K562 (cell line): ENCODE measurements at regions not wholly inside any gene's neighbourhood (a gene's known extent, or its start where the extent isn't known, plus 50 kb on each side); places are given as distances from the start of the nearest gene placed in this dataset.

Experiments
- ATAC-seq: fragments of 200-7000 bp; cut with Tn5 transposase; 3 replicates; pipeline ENCODE4 v1.9.1; 2020; ENCODE audit warnings: moderate library complexity
- BruUV-seq: library from RNA; stranded (reverse); fragments of 400-500 nt; replicated peaks from 2 replicates; lab custom pipeline; 2021; lab: Mats Ljungman, UMichigan
- CTCF ChIA-PET: fragments of 300-600 bp; formaldehyde crosslinking; extraction: SDS; loops from one replicate; lab custom pipeline; 2021; ENCODE audit warnings: low intra/inter-chr PET ratio; lab: Yijun Ruan, JAX
- POLR2A ChIA-PET: fragments of 300-600, 350-650 bp; sonication (Branson Sonifier 250); formaldehyde crosslinking; extraction: SDS; loops from one replicate; lab custom pipeline; 2021; ENCODE audit warnings: antibody characterized with exemption, inconsistent platforms; lab: Yijun Ruan, JAX
- DNase-seq, 4 experiments: peaks; one replicate each; pipeline versions ENCODE4 v3.0.0 to v3.0.0-alpha.2; 2011 to 2018; ENCODE audit warnings: low spot score in 3 of 4, mixed read lengths in 3 of 4; ENCODE audit errors: extremely low read depth in 1 of 4
- FAIRE-seq: peaks from 2 replicates; lab custom pipeline; 2011; peaks lifted over from hg19 to GRCh38; lab: Jason Lieb, UNC
- H2AFZ ChIP-seq: 2 replicates; pipeline ENCODE4 v1.6.0; 2011; ENCODE audit warnings: low read depth, low read length, control low read depth, inconsistent platforms
- H3K27ac ChIP-seq: fragments of 200-600 bp; 3 replicates; pipeline ENCODE4 v1.8.0; 2011; ENCODE audit warnings: low read depth, mild to moderate bottlenecking, control low read depth, inconsistent platforms, low read length, moderate library complexity, mixed read lengths; ENCODE audit errors: extremely low read depth
- H3K27me3 ChIP-seq, 2 experiments: fragments of 300-600 bp in 1 of 2; 2 replicates in 1 of 2; 3 replicates in 1 of 2; pipeline versions ENCODE4 v1.6.0 to v1.8.0; 2011; ENCODE audit warnings: inconsistent platforms in 2 of 2, low read length in 2 of 2, mild to moderate bottlenecking in 1 of 2, mixed read lengths in 1 of 2, moderate library complexity in 1 of 2; ENCODE audit not compliant: control insufficient read depth in 2 of 2, insufficient read depth in 2 of 2
- H3K36me3 ChIP-seq: fragments of 300-600 bp; 3 replicates; pipeline ENCODE4 v1.8.0; 2011; ENCODE audit warnings: mild to moderate bottlenecking, low read length, inconsistent platforms; ENCODE audit not compliant: control insufficient read depth, insufficient read depth
- H3K4me1 ChIP-seq, 2 experiments: fragments of 200-600 bp in 1 of 2; replicated peaks in 1 of 2; 2 replicates in 1 of 2; 3 replicates in 1 of 2; pipeline versions ENCODE4 v1.5.1 to v1.8.0; 2011; ENCODE audit warnings: inconsistent platforms in 2 of 2, low read length in 2 of 2, mild to moderate bottlenecking in 1 of 2, mixed read lengths in 1 of 2, moderate library complexity in 1 of 2; ENCODE audit not compliant: control insufficient read depth in 2 of 2, insufficient read depth in 2 of 2
- H3K4me2 ChIP-seq: 2 replicates; pipeline ENCODE4 v1.6.1; 2011; ENCODE audit warnings: low read length, control low read depth, inconsistent platforms, mixed read lengths; ENCODE audit not compliant: insufficient read depth
- H3K4me3 ChIP-seq: fragments of 200-600 bp; sonication (generic), shearing (Covaris generic); 2 replicates; pipeline ENCODE4 v1.5.1; 2016; ENCODE audit warnings: control low read depth, inconsistent platforms
- H3K79me2 ChIP-seq: fragments of 200-600 bp; 3 replicates; pipeline ENCODE4 v1.8.0; 2011; ENCODE audit warnings: low read length, inconsistent platforms; ENCODE audit not compliant: control insufficient read depth, insufficient read depth
- H3K9ac ChIP-seq, 2 experiments: 2 replicates each; pipeline versions ENCODE4 v1.6.0 to v1.6.1; 2011; ENCODE audit warnings: low read depth in 2 of 2, low read length in 2 of 2, control low read depth in 1 of 2, inconsistent platforms in 1 of 2, mild to moderate bottlenecking in 1 of 2, mixed read lengths in 1 of 2; ENCODE audit not compliant: insufficient read depth in 1 of 2
- H3K9me1 ChIP-seq: one replicate; pipeline ENCODE4 v1.6.0; 2011; ENCODE audit warnings: inconsistent platforms, mild to moderate bottlenecking, low read length, moderate library complexity; ENCODE audit not compliant: control insufficient read depth, insufficient read depth
- H3K9me3 ChIP-seq: replicated peaks from 2 replicates; pipeline ENCODE4 v1.5.1; 2011; ENCODE audit warnings: low read depth, low read length, inconsistent platforms; ENCODE audit not compliant: control insufficient read depth, insufficient read depth
- H4K20me1 ChIP-seq: replicated peaks from 2 replicates; pipeline ENCODE4 v1.6.1; 2011; ENCODE audit warnings: low read length, inconsistent platforms, mixed read lengths; ENCODE audit not compliant: control insufficient read depth, insufficient read depth
- CBX5 ChIP-seq: IDR thresholded peaks from 2 replicates; pipeline ENCODE4 v1.6.1; 2014; ENCODE audit warnings: low read depth, borderline replicate concordance
- ERF ChIP-seq: fragments of 450-650 bp; formaldehyde crosslinking; IDR thresholded peaks from 2 replicates; pipeline ENCODE4 v1.4.0; 2020; ENCODE audit warnings: mild to moderate bottlenecking, mixed read lengths
- NFYB ChIP-seq: IDR thresholded peaks from 2 replicates; pipeline ENCODE4 v1.6.1; 2011; ENCODE audit warnings: mild to moderate bottlenecking, moderate library complexity; ENCODE audit not compliant: insufficient read length; ENCODE audit errors: extremely low read depth
- U2AF1 ChIP-seq: fragments of 200-400 bp; formaldehyde crosslinking; optimal IDR thresholded peaks from 2 replicates; pipeline ENCODE3; 2017; ENCODE audit warnings: mild to moderate bottlenecking, low read depth, low read length, moderate library complexity
- ZNF75A ChIP-seq: fragments of 450-650 bp; formaldehyde crosslinking; IDR thresholded peaks from 2 replicates; pipeline ENCODE4 v1.4.0; 2020; ENCODE audit warnings: mild to moderate bottlenecking
- WGBS: fragments of 100-300 bp; shearing (Covaris generic); methylation state at CpG from one replicate; pipeline ENCODE4 v1.1.6; 2016; ENCODE audit warnings: low coverage, mixed read lengths; ENCODE audit not compliant: insufficient coverage; ENCODE audit errors: missing lambda C conversion rate; 5-methylcytosine and 5-hydroxymethylcytosine counted together
- in situ Hi-C: fragments of 300-500 bp; cut with MboI; formaldehyde crosslinking; loops from 4 replicates; pipeline ENCODE4 v1.15.0; 2018; ENCODE audit warnings: inconsistent platforms, mixed read lengths
- intact Hi-C: fragments of 100-400 bp; cut with micrococcal nuclease; formaldehyde crosslinking; loops from 2 replicates; pipeline ENCODE4 v1.14.2; 2022
- TF ChIP-seq, protein P1 (sequence below): fragments of 250-450 bp; sonication (Bioruptor Pico); IDR thresholded peaks from 2 replicates; pipeline ENCODE4 v1.8.0; 2021; ENCODE audit warnings: borderline replicate concordance, mild to moderate bottlenecking, moderate library complexity; ENCODE audit not compliant: poor library complexity, severe bottlenecking
- TF ChIP-seq, protein P2 (sequence below): sonication (generic); formaldehyde crosslinking; IDR thresholded peaks from 2 replicates; pipeline ENCODE4 v1.8.0; 2023; ENCODE audit warnings: missing genetic modification reagents, mild to moderate bottlenecking, borderline replicate concordance
- TF ChIP-seq, protein P3 (sequence below): sonication (generic); formaldehyde crosslinking; IDR thresholded peaks from 2 replicates; pipeline ENCODE4 v1.8.0; 2022; ENCODE audit warnings: missing genetic modification reagents, mild to moderate bottlenecking, borderline replicate concordance
- TF ChIP-seq, protein P4 (sequence below): sonication (generic); formaldehyde crosslinking; IDR thresholded peaks from 2 replicates; pipeline ENCODE4 v1.8.1; 2022; ENCODE audit warnings: missing genetic modification reagents

DNA sequence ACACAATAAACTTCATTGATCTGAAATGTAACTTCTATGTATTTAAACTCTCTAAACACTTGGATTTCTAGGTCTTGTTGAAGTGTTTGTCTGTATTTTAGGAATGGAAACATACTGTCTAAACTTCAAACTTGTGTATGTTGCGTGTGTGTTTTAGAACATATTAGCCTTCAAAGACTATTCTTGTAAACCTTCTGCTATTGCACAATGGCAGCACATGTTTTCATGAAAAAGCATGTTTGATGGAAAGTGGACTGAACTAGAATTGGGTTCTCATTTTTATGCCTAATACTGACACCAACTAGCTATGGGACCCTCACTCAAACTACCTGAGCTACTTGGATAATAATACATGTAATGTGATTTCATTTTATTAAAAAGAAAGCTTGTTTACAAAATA is 592.6 kb downstream of the IPMK start:
- no peak overlapping the region for H3K4me3 ChIP-seq
- no peaks in the 10 kb centered on the region for H3K79me2 ChIP-seq
- no peaks in the 10 kb centered on the region for H3K9me3 ChIP-seq
- no TSS peak for BruUV-seq
- FAIRE-seq (peak; percentile 44), DNase-seq (no peak), ATAC-seq (no peak)
- no peak overlapping the region for H3K4me2 ChIP-seq
- H4K20me1 ChIP-seq, result no peaks in the 10 kb centered on the region
- no peak overlapping the region for H3K9ac ChIP-seq
- no peak overlapping the region for H2AFZ ChIP-seq
- CTCF ChIA-PET, result no interaction called here
- no peaks in the 10 kb centered on the region for H3K4me1 ChIP-seq
- H3K27me3 ChIP-seq, result no peaks in the 10 kb centered on the region
- POLR2A ChIA-PET, result no interaction called here
- no peaks in the 10 kb centered on the region for H3K36me3 ChIP-seq
- no peaks in the 10 kb centered on the region for H3K9me1 ChIP-seq
- in situ Hi-C loops (no loop called here), intact Hi-C loops (no loop called here)
- TF ChIP-seq, protein P1, sequence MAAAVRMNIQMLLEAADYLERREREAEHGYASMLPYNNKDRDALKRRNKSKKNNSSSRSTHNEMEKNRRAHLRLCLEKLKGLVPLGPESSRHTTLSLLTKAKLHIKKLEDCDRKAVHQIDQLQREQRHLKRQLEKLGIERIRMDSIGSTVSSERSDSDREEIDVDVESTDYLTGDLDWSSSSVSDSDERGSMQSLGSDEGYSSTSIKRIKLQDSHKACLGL (CRISPR knock-in tag), result no peak
- TF ChIP-seq, protein P2, sequence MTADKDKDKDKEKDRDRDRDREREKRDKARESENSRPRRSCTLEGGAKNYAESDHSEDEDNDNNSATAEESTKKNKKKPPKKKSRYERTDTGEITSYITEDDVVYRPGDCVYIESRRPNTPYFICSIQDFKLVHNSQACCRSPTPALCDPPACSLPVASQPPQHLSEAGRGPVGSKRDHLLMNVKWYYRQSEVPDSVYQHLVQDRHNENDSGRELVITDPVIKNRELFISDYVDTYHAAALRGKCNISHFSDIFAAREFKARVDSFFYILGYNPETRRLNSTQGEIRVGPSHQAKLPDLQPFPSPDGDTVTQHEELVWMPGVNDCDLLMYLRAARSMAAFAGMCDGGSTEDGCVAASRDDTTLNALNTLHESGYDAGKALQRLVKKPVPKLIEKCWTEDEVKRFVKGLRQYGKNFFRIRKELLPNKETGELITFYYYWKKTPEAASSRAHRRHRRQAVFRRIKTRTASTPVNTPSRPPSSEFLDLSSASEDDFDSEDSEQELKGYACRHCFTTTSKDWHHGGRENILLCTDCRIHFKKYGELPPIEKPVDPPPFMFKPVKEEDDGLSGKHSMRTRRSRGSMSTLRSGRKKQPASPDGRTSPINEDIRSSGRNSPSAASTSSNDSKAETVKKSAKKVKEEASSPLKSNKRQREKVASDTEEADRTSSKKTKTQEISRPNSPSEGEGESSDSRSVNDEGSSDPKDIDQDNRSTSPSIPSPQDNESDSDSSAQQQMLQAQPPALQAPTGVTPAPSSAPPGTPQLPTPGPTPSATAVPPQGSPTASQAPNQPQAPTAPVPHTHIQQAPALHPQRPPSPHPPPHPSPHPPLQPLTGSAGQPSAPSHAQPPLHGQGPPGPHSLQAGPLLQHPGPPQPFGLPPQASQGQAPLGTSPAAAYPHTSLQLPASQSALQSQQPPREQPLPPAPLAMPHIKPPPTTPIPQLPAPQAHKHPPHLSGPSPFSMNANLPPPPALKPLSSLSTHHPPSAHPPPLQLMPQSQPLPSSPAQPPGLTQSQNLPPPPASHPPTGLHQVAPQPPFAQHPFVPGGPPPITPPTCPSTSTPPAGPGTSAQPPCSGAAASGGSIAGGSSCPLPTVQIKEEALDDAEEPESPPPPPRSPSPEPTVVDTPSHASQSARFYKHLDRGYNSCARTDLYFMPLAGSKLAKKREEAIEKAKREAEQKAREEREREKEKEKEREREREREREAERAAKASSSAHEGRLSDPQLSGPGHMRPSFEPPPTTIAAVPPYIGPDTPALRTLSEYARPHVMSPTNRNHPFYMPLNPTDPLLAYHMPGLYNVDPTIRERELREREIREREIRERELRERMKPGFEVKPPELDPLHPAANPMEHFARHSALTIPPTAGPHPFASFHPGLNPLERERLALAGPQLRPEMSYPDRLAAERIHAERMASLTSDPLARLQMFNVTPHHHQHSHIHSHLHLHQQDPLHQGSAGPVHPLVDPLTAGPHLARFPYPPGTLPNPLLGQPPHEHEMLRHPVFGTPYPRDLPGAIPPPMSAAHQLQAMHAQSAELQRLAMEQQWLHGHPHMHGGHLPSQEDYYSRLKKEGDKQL (CRISPR knock-in tag), result no peak
- no peak for TF ChIP-seq U2AF1
- TF ChIP-seq, protein P3, sequence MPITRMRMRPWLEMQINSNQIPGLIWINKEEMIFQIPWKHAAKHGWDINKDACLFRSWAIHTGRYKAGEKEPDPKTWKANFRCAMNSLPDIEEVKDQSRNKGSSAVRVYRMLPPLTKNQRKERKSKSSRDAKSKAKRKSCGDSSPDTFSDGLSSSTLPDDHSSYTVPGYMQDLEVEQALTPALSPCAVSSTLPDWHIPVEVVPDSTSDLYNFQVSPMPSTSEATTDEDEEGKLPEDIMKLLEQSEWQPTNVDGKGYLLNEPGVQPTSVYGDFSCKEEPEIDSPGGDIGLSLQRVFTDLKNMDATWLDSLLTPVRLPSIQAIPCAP (CRISPR knock-in tag), result no peak
- TF ChIP-seq ZNF75A (CRISPR knock-in tag), result no peak
- TF ChIP-seq CBX5, result no peak
- no peak for TF ChIP-seq NFYB
- TF ChIP-seq, protein P4, sequence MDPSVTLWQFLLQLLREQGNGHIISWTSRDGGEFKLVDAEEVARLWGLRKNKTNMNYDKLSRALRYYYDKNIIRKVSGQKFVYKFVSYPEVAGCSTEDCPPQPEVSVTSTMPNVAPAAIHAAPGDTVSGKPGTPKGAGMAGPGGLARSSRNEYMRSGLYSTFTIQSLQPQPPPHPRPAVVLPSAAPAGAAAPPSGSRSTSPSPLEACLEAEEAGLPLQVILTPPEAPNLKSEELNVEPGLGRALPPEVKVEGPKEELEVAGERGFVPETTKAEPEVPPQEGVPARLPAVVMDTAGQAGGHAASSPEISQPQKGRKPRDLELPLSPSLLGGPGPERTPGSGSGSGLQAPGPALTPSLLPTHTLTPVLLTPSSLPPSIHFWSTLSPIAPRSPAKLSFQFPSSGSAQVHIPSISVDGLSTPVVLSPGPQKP (CRISPR knock-in tag), result no peak
- no peak for TF ChIP-seq ERF
- H3K27ac ChIP-seq, result no peak overlapping the region
- 0% methylated on average over 1 of the region's 1 CpG for WGBS
